Kidney epithelial cell (primary cell): ENCODE measurements at regions not wholly inside any gene's neighbourhood (a gene's known extent, or its start where the extent isn't known, plus 50 kb on each side); places are given as distances from the start of the nearest gene placed in this dataset.
"Not testable (repeated sequence)": the region's sequence is repeated elsewhere in the genome, so short reads cannot be mapped to it uniquely, and the experiment has no call there.

Experiments
- DNase-seq: peaks from one replicate; pipeline ENCODE4 v3.0.0-alpha.2; 2010; ENCODE audit warnings: low read depth
- H3K27me3 ChIP-seq: 2 replicates; pipeline ENCODE4 v1.6.0; 2011; ENCODE audit warnings: low read length; ENCODE audit not compliant: control insufficient read depth, insufficient read depth
- H3K36me3 ChIP-seq: 2 replicates; pipeline ENCODE4 v1.5.1; 2011; ENCODE audit warnings: low read length; ENCODE audit not compliant: control insufficient read depth, insufficient read depth
- H3K4me3 ChIP-seq: 2 replicates; pipeline ENCODE4 v1.5.1; 2011; ENCODE audit warnings: low read depth, mild to moderate bottlenecking, control low read depth, low read length
- CTCF ChIP-seq: IDR thresholded peaks from 2 replicates; pipeline ENCODE4 v1.5.1; 2011; ENCODE audit warnings: mild to moderate bottlenecking, moderate library complexity, low read length, control low read depth, inconsistent platforms; ENCODE audit not compliant: insufficient read depth, poor library complexity, severe bottlenecking

- Histone ChIP-seq H3K36me3 (no peaks in the 10 kb centered on the region), H3K27me3 (no peaks in the 10 kb centered on the region), H3K4me3 (no peak overlapping the region)
- TF ChIP-seq CTCF, result no peak
- no peak for DNase-seq
Observed at GRCh38 chr7:121503039-121503438, 106.9 kb upstream of the FAM3C start.

GRCh38 chr7:121501566-121501965, 105.5 kb upstream of the FAM3C start:
- no peak overlapping the region for H3K4me3 ChIP-seq
- DNase-seq, result no peak
- H3K27me3 ChIP-seq, result no peaks in the 10 kb centered on the region
- no peaks in the 10 kb centered on the region for H3K36me3 ChIP-seq
- TF ChIP-seq CTCF, result no peak

GRCh38 chr7:121500360-121501058, 104.4 kb upstream of the FAM3C start:
- TF ChIP-seq CTCF, result no peak
- peak; percentile 12 for DNase-seq
- H3K27me3 ChIP-seq, result no peaks in the 10 kb centered on the region
- H3K36me3 ChIP-seq, result no peaks in the 10 kb centered on the region
- no peak overlapping the region for H3K4me3 ChIP-seq

- Histone ChIP-seq H3K27me3 (no peaks in the 10 kb centered on the region), H3K4me3 (no peak overlapping the region), H3K36me3 (no peaks in the 10 kb centered on the region)
- DNase-seq, result no peak
- no peak for TF ChIP-seq CTCF
Observed at GRCh38 chr7:121499624-121500023, 103.5 kb upstream of the FAM3C start.

- Histone ChIP-seq H3K4me3 (no peak overlapping the region), H3K27me3 (no peaks in the 10 kb centered on the region), H3K36me3 (no peaks in the 10 kb centered on the region)
- no peak for DNase-seq
- TF ChIP-seq CTCF, result no peak
Observed at GRCh38 chr7:121498816-121499215, 102.7 kb upstream of the FAM3C start.

GRCh38 chr7:121497545-121497944, 101.4 kb upstream of the FAM3C start:
- not testable (repeated sequence) for DNase-seq, H3K36me3 ChIP-seq, H3K27me3 ChIP-seq, H3K4me3 ChIP-seq
